HG02642 (cell line): ENCODE measurements at regions not wholly inside any gene's neighbourhood (a gene's known extent, or its start where the extent isn't known, plus 50 kb on each side); places are given as distances from the start of the nearest gene placed in this dataset.
"Not testable (repeated sequence)": the region's sequence is repeated elsewhere in the genome, so short reads cannot be mapped to it uniquely, and the experiment has no call there.

ENCODE experiments used
- ATAC-seq: cut with Tn5 transposase; IDR thresholded peaks from one replicate; pipeline ENCODE4 v1.9.1; 2021; ENCODE audit warnings: mild to moderate bottlenecking; ENCODE audit not compliant: unreplicated experiment, poor library complexity

DNA sequence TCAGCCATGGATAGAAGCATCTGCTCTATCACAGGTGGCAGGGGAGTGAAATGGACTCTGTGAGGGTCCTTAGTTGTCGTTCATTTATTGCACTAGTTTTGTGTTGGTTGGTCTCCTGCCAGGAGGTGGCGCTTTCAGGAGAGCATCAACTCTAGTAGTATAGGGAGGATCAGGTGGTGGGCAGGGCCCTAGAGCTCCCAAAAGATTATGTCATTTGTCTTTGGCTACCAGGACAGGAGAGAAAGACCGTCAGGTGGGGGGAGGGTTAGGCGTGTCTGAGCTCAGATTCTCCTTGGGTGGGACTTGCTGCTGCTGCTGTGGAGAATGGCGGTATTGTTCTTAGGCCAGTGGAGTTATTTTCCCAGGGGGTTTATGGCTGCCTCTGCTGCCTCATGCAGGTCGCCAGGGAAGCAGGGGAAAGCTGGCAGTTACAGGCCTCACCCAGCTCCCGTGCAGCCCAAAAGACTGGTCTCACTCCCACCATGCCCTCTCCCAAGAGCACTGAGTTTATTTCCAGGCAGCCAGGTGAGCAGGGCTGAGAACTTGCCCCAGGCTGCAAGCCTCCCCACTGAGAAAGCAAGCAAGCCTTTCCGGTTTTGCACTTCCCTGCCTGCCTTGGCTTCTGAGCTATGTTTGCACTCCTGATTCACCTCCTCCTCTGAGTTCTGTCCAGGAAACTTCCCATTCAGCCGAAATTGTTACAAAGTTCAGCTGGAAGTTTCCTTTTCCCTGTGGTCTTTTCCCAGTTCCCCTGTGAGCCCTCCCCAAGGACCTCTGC lies 317.3 kb downstream of the TAF11L14 start:
- no peak for ATAC-seq

- no peak for ATAC-seq
These were observed 318.0 kb downstream of the TAF11L14 start for GRCh38 chr5:17952231-17952630.

DNA sequence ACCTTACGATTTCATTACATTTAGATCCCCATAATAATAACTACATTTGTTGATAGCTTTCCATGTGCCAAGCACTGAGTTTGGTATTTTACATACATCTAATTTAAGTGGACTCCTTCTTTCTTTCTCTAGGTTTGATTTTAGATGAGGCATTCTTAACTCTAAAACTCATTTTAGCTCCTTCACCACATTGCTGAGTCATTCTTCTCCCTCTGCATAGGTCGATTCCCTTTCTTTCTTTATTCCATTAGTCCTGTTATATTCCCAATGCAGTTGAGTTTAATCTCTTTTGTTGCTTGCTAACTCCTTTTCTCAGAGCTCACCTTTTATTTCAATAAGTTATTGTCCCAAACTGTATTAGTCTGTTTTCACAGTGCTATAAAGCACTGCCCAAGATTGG lies 329.8 kb downstream of the TAF11L14 start:
- ATAC-seq = no peak

- no peak for ATAC-seq
These were observed 332.6 kb downstream of the TAF11L14 start for GRCh38 chr5:17966640-17967402.

DNA sequence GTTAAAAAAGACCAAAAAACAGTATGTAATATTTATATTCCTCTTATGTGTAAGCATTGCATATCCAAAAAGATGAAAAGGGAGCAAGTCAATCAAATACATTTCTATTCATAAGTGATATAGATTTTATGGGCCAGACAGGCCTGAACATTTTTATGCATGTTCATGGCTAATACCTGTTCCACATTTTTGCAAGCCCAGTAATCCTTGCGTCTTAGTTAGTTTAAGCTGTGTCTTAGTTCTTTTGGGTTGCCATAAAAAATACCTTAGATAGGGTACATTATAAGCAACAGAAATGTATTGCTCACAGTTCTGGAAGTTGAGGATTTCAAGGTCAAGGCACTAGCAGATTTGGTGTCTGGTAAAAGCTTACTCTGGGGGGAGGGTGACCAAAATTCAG lies 342.1 kb downstream of the TAF11L14 start:
- ATAC-seq = no peak

GRCh38 chr5:17978954-17979353 lies 344.7 kb downstream of the TAF11L14 start:
- no peak for ATAC-seq

DNA sequence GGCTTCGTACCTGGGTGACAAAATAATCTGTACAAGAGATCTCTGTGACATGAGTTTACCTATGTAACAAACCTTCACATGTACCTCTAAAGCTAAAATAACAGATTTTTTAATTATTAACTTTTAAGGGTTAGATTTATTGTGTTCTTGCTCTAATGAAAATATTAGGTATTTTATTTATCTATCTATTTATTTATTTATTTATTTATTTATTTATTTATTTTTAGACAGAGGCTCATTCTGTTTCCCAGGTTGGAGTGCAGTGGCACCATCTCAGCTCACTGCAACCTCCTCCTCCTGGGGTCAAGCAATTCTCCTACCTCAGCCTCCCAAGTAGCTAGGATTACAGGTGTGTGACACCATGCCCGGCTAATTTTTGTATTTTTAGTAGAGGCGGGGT lies 348.4 kb downstream of the TAF11L14 start:
- ATAC-seq = not testable (repeated sequence)

DNA sequence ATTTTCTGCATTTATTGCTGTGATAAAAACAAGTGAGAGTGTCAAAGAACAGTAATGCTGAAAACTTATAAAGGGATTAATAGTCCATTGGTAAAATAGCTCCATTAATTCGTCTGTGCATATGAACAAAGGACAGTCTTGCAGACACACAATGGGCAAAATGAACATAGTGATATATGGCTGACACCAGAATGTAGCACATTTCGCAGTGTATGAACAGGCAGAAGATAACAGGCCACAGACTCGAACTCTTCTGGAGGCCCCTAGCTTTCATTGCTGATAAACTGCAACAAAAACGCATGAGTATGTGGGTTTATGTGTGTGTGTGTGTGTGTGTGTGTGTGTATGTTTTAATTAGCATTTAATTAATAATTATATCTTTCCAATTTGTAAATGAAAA lies 354.8 kb downstream of the TAF11L14 start:
- no peak for ATAC-seq

GRCh38 chr5:17989567-17990563 lies 355.6 kb downstream of the TAF11L14 start:
- ATAC-seq = no peak

- no peak for ATAC-seq
These were observed 357.5 kb downstream of the TAF11L14 start for GRCh38 chr5:17991775-17992174.

DNA sequence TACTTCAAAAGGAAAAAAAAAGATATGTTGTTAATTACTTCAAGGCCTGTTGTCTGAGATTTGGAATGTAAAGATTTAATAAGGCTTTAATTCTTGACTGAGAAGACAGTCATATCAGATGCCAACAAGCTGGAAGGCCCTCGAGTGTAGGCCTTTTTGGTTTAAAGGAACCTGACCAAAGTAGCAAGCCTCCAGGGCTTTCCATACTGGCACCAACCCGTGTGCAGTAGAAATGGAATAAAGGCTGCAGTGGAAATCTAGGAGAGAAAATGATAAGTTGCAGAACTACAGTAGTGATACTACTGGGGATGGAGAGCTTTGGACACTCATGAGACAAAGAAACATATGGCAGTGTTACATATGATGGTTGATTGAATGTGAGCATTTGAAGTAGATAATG lies 358.0 kb downstream of the TAF11L14 start:
- ATAC-seq = no peak

GRCh38 chr5:17995997-17996396 lies 361.7 kb downstream of the TAF11L14 start:
- no peak for ATAC-seq

DNA sequence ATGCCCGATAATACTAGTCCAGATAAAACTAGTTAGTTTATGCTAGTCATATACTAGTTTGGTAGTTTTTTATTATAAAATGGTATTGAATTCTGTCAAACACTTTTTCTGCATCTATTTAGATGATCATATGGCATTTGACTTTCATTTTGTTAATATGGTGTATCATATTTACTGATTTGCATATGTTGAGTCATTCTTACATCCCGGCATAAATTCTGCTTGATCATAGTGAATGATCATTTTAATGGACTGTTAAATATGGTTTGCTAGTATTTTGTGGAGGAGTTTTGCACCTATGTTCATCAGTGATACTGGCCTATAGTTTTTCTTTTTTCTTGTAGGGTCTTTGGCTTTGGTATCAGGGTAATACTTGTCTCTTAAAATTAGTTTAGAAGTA lies 365.6 kb downstream of the TAF11L14 start:
- no peak for ATAC-seq

GRCh38 chr5:18000744-18001143 lies 366.5 kb downstream of the TAF11L14 start:
- ATAC-seq = no peak

GRCh38 chr5:18003312-18003711 lies 369.1 kb downstream of the TAF11L14 start:
- ATAC-seq = no peak

- ATAC-seq = no peak
These were observed 369.5 kb downstream of the TAF11L14 start for GRCh38 chr5:18003784-18004183.

DNA sequence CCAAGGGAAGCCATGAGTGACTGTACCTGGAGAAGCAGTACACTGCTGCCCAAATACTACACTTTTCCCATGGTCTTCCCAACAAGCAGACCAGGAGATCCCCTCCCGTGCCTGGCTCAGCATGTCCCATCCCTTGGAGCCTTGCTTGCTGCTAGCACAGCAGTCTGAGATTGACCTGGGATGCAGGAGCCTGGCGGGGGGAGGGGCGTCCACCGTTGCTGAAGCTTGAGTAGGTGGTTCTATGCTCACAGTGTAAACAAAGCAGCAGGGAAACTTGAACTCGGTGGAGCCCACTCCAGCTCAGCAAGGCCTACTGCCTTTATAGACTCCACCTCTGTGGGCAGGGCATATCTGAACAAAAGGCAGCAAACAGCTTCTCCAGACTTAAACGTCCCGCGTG lies 372.0 kb downstream of the TAF11L14 start:
- not testable (repeated sequence) for ATAC-seq

GRCh38 chr5:18008940-18009339 lies 374.7 kb downstream of the TAF11L14 start:
- no peak for ATAC-seq

- ATAC-seq = no peak
These were observed 375.8 kb downstream of the TAF11L14 start for GRCh38 chr5:18010053-18010452.

- ATAC-seq = no peak
These were observed 384.2 kb downstream of the TAF11L14 start for GRCh38 chr5:18018472-18018871.

- ATAC-seq = no peak
These were observed 389.0 kb downstream of the TAF11L14 start for GRCh38 chr5:18023275-18023674.
